Gastrocnemius medialis (tissue), 4 donors: ENCODE measurements at regions not wholly inside any gene's neighbourhood (a gene's known extent, or its start where the extent isn't known, plus 50 kb on each side); places are given as distances from the start of the nearest gene placed in this dataset.

Source experiments
- POLR2A ChIP-seq, 2 donors: fragments of 450-650 bp; IDR thresholded peaks; one replicate each; pipeline ENCODE4 v1.6.1; 2017; ENCODE audit warnings: antibody characterized with exemption in 2 of 2, mild to moderate bottlenecking in 2 of 2, moderate library complexity in 2 of 2
- TF ChIP-seq, protein P1 (sequence below), 5 experiments: fragments of 450-650 bp in 3 of 5; fragments of 200-600 bp in 2 of 5; sonication (generic) in 2 of 5; IDR thresholded peaks in 4 of 5; conservative IDR thresholded peaks in 1 of 5; 1 replicate in 4 of 5; 2 replicates in 1 of 5; pipeline ENCODE4 v1.5.1; 2016 to 2019; ENCODE audit warnings: antibody characterized with exemption in 5 of 5, mild to moderate bottlenecking in 3 of 5, moderate library complexity in 3 of 5

- TF ChIP-seq, protein P1, sequence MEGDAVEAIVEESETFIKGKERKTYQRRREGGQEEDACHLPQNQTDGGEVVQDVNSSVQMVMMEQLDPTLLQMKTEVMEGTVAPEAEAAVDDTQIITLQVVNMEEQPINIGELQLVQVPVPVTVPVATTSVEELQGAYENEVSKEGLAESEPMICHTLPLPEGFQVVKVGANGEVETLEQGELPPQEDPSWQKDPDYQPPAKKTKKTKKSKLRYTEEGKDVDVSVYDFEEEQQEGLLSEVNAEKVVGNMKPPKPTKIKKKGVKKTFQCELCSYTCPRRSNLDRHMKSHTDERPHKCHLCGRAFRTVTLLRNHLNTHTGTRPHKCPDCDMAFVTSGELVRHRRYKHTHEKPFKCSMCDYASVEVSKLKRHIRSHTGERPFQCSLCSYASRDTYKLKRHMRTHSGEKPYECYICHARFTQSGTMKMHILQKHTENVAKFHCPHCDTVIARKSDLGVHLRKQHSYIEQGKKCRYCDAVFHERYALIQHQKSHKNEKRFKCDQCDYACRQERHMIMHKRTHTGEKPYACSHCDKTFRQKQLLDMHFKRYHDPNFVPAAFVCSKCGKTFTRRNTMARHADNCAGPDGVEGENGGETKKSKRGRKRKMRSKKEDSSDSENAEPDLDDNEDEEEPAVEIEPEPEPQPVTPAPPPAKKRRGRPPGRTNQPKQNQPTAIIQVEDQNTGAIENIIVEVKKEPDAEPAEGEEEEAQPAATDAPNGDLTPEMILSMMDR (IDR thresholded peaks at IDR 0.05 in 4 of 5, conservative IDR thresholded peaks at IDR 0.05 in 1 of 5), result peak in 4 of 5 experiments; percentile 11 to 62 (median 44)
- TF ChIP-seq POLR2A (IDR thresholded peaks at IDR 0.05), result no peak
These were observed 880.1 kb upstream of the SEMA6A start for GRCh38 chr5:117454716-117455212.
